GM20000 (cell line): ENCODE measurements at regions not wholly inside any gene's neighbourhood (a gene's known extent, or its start where the extent isn't known, plus 50 kb on each side); places are given as distances from the start of the nearest gene placed in this dataset.

Source experiments
- DNase-seq: peaks from one replicate; pipeline ENCODE4 v3.0.0; 2012; ENCODE audit warnings: low spot score
- TF ChIP-seq, protein P1 (sequence below): IDR thresholded peaks from 2 replicates; pipeline ENCODE4 v1.5.1; 2012; ENCODE audit warnings: mild to moderate bottlenecking, control low read depth; ENCODE audit errors: extremely low read depth, missing control alignments

DNA sequence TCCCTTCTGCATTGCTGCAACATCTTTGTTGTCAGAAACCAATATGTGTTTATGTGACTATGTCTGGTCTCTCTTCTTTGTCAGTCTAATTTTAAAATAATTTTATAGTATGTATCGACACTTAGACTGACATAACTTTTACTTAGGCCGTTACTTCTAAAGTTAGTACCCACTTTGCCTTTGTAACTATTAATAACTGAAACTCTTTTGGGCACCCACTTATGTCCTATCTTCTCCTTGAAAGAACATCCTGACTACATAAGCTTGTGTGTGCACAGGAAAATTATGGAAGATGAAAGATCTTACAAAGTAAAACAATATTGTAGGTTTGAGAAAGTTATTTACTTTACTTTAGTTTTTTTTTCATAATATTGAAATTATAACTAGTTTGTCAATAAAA lies 230.4 kb upstream of the CCDC179 start:
- TF ChIP-seq, protein P1, sequence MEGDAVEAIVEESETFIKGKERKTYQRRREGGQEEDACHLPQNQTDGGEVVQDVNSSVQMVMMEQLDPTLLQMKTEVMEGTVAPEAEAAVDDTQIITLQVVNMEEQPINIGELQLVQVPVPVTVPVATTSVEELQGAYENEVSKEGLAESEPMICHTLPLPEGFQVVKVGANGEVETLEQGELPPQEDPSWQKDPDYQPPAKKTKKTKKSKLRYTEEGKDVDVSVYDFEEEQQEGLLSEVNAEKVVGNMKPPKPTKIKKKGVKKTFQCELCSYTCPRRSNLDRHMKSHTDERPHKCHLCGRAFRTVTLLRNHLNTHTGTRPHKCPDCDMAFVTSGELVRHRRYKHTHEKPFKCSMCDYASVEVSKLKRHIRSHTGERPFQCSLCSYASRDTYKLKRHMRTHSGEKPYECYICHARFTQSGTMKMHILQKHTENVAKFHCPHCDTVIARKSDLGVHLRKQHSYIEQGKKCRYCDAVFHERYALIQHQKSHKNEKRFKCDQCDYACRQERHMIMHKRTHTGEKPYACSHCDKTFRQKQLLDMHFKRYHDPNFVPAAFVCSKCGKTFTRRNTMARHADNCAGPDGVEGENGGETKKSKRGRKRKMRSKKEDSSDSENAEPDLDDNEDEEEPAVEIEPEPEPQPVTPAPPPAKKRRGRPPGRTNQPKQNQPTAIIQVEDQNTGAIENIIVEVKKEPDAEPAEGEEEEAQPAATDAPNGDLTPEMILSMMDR: no peak
- DNase-seq: no peak

DNA sequence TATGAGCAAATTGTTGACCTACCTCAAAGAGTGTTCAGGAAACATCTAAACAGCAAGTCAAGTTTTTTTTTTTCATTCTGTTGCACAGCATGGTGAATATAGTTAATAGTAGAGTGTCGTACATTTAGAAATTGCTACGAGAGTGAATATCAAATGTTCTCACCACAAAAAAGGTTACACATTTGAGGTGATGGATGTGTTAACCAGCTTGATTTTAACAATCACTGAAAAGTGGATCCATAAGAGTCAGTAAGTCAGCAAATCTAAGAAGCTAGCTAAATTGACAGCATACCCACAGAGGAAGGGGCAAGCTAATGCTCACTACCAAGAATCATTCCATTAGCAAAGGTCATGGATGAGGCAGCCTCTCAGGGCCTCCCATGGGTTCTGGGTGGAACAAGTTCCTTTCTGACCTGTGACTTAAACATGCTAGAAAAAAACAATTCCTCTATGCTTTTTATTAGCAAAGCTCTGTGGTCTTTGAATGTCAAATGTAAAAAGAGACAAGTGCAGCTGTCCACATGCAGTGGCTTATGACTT lies 235.4 kb upstream of the CCDC179 start:
- TF ChIP-seq, protein P1: no peak
- no peak for DNase-seq

DNA sequence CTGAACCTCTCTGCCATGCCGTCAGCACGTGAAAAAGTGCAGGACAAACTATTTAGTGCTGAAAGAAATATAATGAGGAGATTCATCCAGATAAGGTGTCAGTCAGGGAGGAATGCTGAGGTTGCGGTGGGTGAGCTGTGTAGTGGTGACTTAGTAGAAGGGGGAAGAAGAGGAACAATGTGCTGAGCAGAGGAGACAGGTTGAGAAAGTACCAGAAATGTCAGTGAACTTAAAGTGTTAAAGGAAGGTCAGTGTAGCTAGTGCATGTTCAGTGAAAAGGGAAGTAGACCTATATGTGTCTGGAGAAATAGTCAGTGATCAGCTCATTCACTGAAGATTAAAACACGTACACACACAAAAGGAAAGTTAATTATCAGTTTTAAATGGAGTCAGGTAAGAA lies 237.6 kb upstream of the CCDC179 start:
- TF ChIP-seq, protein P1: no peak
- DNase-seq: no peak

DNA sequence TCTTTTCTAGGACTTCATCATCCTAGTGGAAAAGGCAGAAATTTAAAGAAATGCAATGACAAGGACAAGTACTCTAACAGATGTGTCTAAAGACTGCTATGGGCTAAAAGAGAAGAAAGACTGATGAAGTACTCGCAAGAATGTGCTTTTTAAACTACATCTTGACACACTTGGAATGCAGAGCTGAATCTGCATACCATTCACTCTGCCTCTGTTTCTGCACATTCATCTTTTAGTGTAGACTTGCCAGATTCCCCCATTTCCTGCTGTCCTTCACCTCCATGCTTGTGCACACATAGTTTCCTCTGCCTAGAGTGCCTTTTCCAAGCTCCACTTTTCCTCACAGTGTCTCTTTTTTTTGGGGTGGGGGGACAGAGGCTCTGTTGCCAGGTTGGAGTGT lies 239.0 kb upstream of the CCDC179 start:
- DNase-seq: no peak
- TF ChIP-seq, protein P1: no peak

DNA sequence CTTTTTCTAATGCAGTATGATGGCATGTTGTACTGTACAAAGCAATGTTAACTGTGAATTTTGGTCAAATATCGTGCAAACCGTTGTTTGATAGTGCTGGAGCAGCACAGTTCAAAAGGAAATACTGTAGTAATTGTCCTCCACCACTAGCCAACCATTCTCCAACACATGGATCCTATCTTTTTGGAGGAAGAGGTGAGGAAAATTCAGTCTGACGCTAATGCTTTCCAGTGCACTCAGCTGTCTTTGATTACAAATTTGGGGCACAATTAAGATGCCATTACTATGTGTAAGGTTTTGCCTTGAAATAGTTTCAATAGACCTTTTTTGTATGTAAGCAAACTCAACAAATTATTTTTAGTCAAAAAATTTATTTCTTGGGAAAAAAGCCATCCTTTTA lies 240.5 kb upstream of the CCDC179 start:
- TF ChIP-seq, protein P1: no peak
- no peak for DNase-seq

DNA sequence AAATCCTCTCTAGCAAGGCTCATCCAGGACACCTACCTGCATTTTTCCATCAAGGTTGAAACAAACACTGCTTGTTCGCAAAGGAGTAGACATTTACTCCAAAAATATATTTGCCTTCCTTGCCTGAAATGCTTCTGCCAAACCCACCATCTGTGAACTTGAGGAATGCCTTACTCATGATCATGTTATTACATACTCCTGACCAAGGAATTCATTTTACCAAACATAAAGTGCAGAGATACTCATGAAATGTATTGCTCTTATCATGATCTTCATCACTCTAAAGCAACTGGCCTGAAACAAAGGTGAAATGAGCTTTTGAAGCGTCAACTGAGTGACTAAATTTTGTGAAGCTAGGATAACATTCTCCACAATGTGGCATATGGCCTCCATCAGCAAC lies 243.1 kb upstream of the CCDC179 start:
- TF ChIP-seq, protein P1: no peak
- DNase-seq: no peak

DNA sequence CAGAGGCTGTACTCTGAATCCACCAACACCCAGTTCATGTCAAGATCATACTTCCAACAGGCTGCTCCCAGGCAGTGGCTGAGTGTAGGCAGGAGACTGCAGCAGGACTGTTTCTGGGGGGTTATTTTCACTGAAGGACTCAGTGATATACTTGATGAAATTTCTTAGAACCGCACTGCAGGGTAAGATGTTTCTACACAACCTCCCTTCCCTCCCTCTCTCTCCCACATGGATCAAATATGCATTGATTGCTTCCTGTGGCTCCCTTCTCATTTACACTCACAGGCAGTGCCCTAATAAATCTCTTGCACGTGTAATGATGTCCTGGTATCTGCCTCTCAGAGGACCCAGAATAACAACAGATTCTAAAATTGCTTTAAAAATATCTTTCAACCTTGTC lies 251.3 kb upstream of the CCDC179 start:
- DNase-seq: no peak
- TF ChIP-seq, protein P1: no peak
